Caco-2 (cell line): ENCODE measurements at regions not wholly inside any gene's neighbourhood (a gene's known extent, or its start where the extent isn't known, plus 50 kb on each side); places are given as distances from the start of the nearest gene placed in this dataset.

Experiments
- BruUV-seq: library from RNA; stranded (reverse); fragments of 400-500 nt; replicated peaks from 2 replicates; lab custom pipeline; 2021; lab: Mats Ljungman, UMichigan
- CTCF ChIA-PET: fragments of 300-600 bp; sonication (Branson Sonifier 250); formaldehyde crosslinking; loops from one replicate; lab custom pipeline; 2022; ENCODE audit warnings: antibody characterized with exemption; lab: Charles Lee
- POLR2A ChIA-PET: fragments of 300-600 bp; sonication (Branson Sonifier 250); formaldehyde crosslinking; loops from one replicate; lab custom pipeline; 2022; ENCODE audit warnings: antibody characterized with exemption; lab: Charles Lee
- DNase-seq, 2 experiments: peaks; one replicate each; pipeline versions ENCODE4 v3.0.0 to v3.0.0-alpha.2; 2020 to 2022
- H3K27me3 ChIP-seq: replicated peaks from 2 replicates; pipeline ENCODE4 v1.6.0; 2011; ENCODE audit warnings: low read length; ENCODE audit not compliant: control insufficient read depth, insufficient read depth
- H3K36me3 ChIP-seq: 2 replicates; pipeline ENCODE4 v1.5.1; 2011; ENCODE audit warnings: low read length; ENCODE audit not compliant: control insufficient read depth, insufficient read depth
- H3K4me1 ChIP-seq: fragments of 250-450 bp; sonication (Bioruptor Pico); 2 replicates; pipeline ENCODE4 v1.5.1; 2020; ENCODE audit warnings: mild to moderate bottlenecking
- H3K4me3 ChIP-seq: 2 replicates; pipeline ENCODE4 v1.5.1; 2011; ENCODE audit warnings: low read depth, mild to moderate bottlenecking, control low read depth, low read length
- H3K9me3 ChIP-seq: fragments of 250-450 bp; sonication (Bioruptor Pico); 2 replicates; pipeline ENCODE4 v1.5.1; 2020; ENCODE audit warnings: mild to moderate bottlenecking, moderate library complexity
- H3K27ac Mint-ChIP-seq: one replicate; pipeline ENCODE4 v1.8.0; 2022; ENCODE audit warnings: mixed read lengths; ENCODE audit not compliant: unreplicated experiment
- H3K27me3 Mint-ChIP-seq: one replicate; pipeline ENCODE4 v1.8.0; 2022; ENCODE audit warnings: mixed read lengths; ENCODE audit not compliant: insufficient read depth, unreplicated experiment
- H3K36me3 Mint-ChIP-seq: one replicate; pipeline ENCODE4 v1.8.0; 2022; ENCODE audit warnings: mild to moderate bottlenecking, mixed read lengths; ENCODE audit not compliant: insufficient read depth, unreplicated experiment
- H3K4me1 Mint-ChIP-seq: one replicate; pipeline ENCODE4 v1.8.0; 2022; ENCODE audit warnings: low read depth, mixed read lengths; ENCODE audit not compliant: unreplicated experiment
- H3K4me3 Mint-ChIP-seq: one replicate; pipeline ENCODE4 v1.8.0; 2022; ENCODE audit warnings: mild to moderate bottlenecking, moderate library complexity, mixed read lengths; ENCODE audit not compliant: unreplicated experiment
- H3K9me3 Mint-ChIP-seq: one replicate; pipeline ENCODE4 v1.8.0; 2022; ENCODE audit warnings: mixed read lengths; ENCODE audit not compliant: unreplicated experiment
- intact Hi-C: fragments of 100-400 bp; cut with micrococcal nuclease; formaldehyde crosslinking; loops from one replicate; pipeline ENCODE4 v1.10.0; 2022; ENCODE audit not compliant: unreplicated experiment
- TF ChIP-seq, protein P1 (sequence below), 2 experiments: fragments of 200-600 bp in 1 of 2; IDR thresholded peaks; 1 replicate in 1 of 2; 2 replicates in 1 of 2; pipeline versions ENCODE4 v1.5.1 to v1.8.0; 2011 to 2022; ENCODE audit warnings: antibody characterized with exemption in 1 of 2, control low read depth in 1 of 2, inconsistent platforms in 1 of 2, low read depth in 1 of 2, low read length in 1 of 2, mild to moderate bottlenecking in 1 of 2, moderate library complexity in 1 of 2; ENCODE audit not compliant: insufficient read depth in 1 of 2, severe bottlenecking in 1 of 2, unreplicated experiment in 1 of 2

DNA sequence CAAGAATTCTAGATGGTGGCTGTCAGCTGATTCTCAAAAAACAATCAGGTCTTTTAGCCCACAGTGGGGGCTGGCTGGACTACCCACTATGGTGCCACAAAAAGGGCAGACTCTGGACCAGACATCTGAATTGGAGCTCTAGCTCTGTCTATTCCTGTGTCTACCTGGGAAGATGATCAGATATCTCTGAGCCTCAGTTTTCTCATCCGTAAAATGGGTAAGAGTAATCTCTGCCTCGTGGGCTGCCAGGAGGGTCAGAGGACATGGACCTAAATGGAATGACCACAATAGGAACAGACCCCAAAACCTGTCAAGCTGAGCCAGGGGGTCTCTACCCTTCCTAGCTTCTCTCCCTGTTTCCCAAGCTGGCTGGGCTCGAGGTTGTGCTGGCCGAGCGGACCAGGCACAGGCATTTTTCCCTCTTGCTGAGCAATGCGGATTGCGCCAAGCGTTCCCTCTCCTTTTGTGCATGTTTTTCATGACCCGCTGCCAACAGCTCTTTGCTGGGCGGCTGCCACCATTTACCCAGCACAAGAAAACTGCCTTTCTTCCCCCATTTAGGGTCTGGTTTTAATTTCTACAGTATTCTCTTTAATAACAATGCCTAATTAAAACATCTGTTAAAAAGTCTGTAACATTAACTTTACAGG, 74.7 kb upstream of the MAFB start:
- H3K27me3 ChIP-seq = peaks cover 2% of the 10 kb centered on the region
- H3K36me3 ChIP-seq = no peaks in the 10 kb centered on the region
- Mint-ChIP-seq H3K27ac (no peak overlapping the region), H3K36me3 (no peaks in the 10 kb centered on the region), H3K4me1 (no peaks in the 10 kb centered on the region), H3K27me3 (peaks cover 27% of the 10 kb centered on the region), H3K9me3 (no peaks in the 10 kb centered on the region), H3K4me3 (no peak overlapping the region)
- H3K9me3 ChIP-seq = no peaks in the 10 kb centered on the region
- TF ChIP-seq, protein P1, sequence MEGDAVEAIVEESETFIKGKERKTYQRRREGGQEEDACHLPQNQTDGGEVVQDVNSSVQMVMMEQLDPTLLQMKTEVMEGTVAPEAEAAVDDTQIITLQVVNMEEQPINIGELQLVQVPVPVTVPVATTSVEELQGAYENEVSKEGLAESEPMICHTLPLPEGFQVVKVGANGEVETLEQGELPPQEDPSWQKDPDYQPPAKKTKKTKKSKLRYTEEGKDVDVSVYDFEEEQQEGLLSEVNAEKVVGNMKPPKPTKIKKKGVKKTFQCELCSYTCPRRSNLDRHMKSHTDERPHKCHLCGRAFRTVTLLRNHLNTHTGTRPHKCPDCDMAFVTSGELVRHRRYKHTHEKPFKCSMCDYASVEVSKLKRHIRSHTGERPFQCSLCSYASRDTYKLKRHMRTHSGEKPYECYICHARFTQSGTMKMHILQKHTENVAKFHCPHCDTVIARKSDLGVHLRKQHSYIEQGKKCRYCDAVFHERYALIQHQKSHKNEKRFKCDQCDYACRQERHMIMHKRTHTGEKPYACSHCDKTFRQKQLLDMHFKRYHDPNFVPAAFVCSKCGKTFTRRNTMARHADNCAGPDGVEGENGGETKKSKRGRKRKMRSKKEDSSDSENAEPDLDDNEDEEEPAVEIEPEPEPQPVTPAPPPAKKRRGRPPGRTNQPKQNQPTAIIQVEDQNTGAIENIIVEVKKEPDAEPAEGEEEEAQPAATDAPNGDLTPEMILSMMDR (IDR thresholded peaks at IDR 0.05; ENCODE audit: insufficient read depth in 1 of 2, low read depth in 1 of 2, low read length in 1 of 2, severe bottlenecking in 1 of 2, unreplicated experiment in 1 of 2) = no peak
- intact Hi-C loops = no loop called here
- ChIA-PET CTCF (interaction anchor here (1.2 kb wide), 1 partner anchor 22 kb away, joined by 3 read pairs; no protein-coding TSS in a partner anchor), POLR2A (no interaction called here)
- H3K4me3 ChIP-seq = no peak overlapping the region
- DNase-seq = no peak
- H3K4me1 ChIP-seq = no peaks in the 10 kb centered on the region
- BruUV-seq = no TSS peak

DNA sequence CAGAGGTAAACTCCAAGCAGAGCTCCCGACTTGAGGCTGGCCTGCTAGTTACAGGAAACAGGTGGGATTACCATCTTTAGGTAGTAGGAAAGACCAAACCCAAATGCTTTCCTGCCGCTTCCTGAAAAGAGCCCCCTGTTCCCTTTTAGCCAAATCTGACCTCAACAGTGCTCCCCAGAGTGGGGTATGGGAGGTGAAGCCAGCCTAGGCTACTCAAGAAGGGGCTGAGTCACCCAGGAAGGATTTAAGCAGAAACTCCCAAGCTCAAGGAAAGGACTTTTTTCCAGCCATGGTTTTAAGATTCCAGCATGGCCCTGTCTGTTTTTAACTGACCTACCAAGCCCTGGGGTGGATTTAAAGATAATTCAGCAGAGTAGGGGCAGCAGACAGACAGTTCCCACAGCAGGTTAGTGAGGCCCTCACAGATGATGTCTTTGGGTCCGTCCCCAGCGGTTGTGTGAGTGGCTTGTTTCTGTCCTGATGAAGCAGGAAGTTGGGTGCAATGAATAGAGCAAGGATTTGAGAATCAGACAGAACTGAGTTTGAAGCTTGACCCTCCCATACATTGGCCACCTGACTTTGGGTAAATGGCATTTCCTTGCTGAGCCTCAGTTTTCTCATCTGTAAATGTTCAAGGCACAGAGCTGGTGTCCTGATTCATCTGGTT, 76.9 kb upstream of the MAFB start:
- ChIA-PET POLR2A (no interaction called here), CTCF (interaction anchor here (1.0 kb wide), 1 partner anchor 180 kb away, joined by 3 read pairs; no protein-coding TSS in a partner anchor)
- BruUV-seq = no TSS peak
- Histone ChIP-seq H3K4me3 (no peak overlapping the region), H3K9me3 (no peaks in the 10 kb centered on the region), H3K36me3 (no peaks in the 10 kb centered on the region), H3K4me1 (no peaks in the 10 kb centered on the region), H3K27me3 (no peaks in the 10 kb centered on the region; the same call in 1 of the 2 replicates)
- intact Hi-C loops = no loop called here
- no peaks in the 10 kb centered on the region for H3K9me3 Mint-ChIP-seq
- H3K27ac Mint-ChIP-seq = no peak overlapping the region
- peak in 1 of 2 experiments; percentile 29 for DNase-seq
- TF ChIP-seq, protein P1 (IDR thresholded peaks at IDR 0.05; ENCODE audit: insufficient read depth in 1 of 2, low read depth in 1 of 2, low read length in 1 of 2, severe bottlenecking in 1 of 2, unreplicated experiment in 1 of 2) = no peak
- no peak overlapping the region for H3K4me3 Mint-ChIP-seq
- no peaks in the 10 kb centered on the region for H3K4me1 Mint-ChIP-seq
- no peaks in the 10 kb centered on the region for H3K36me3 Mint-ChIP-seq
- peaks cover 39% of the 10 kb centered on the region for H3K27me3 Mint-ChIP-seq

DNA sequence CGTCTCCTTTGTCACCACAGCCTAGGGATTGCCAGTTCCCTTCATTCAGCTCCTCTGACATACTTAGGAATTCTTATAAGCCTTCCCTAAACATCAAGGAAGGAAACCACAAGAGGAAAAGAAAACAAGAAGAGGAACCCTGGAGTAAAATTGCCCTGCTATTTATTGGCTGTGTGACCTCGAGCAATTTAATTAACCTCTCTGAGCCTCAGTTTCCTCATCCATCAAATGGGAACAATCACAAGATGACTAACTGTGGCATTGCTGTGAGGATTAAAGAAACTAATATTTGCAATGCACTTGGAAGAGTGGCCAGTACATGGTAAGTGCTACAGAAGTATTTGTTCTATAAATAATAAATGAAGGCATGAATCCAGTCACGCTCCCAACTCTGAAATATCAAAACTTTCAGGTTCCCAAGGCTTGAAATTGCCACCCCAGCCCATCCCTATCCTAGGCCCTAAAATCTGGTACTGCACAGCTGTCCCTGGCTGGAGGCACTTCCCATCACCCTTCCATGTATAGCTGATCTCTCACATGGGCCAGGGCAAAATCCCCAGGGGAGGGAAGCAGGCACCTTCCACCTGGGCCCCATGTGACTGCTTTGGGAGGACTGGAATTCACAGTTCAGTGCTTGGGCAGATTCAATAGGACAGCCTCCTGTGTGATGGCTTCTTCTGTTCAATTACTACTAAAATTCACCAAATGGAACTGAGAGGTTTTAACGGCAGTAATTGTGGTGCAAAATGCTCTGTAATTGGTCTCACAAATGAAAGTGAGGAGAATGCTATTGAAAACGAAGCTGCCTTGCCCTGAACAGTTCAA, 78.0 kb upstream of the MAFB start:
- no peaks in the 10 kb centered on the region for H3K4me1 Mint-ChIP-seq
- BruUV-seq = no TSS peak

More for the DNA sequence above, 78.0 kb upstream of the MAFB start:
- Histone ChIP-seq H3K36me3 (no peaks in the 10 kb centered on the region), H3K9me3 (no peaks in the 10 kb centered on the region), H3K4me3 (no peak overlapping the region), H3K4me1 (no peaks in the 10 kb centered on the region), H3K27me3 (no peaks in the 10 kb centered on the region; the same call in 1 of the 2 replicates)
- intact Hi-C loops = no loop called here
- no peak overlapping the region for H3K27ac Mint-ChIP-seq
- peaks cover 42% of the 10 kb centered on the region for H3K27me3 Mint-ChIP-seq
- DNase-seq = peak in 1 of 2 experiments; percentile 33
- ChIA-PET POLR2A (no interaction called here), CTCF (no interaction called here)
- H3K4me3 Mint-ChIP-seq = no peak overlapping the region
- H3K36me3 Mint-ChIP-seq = no peaks in the 10 kb centered on the region
- TF ChIP-seq, protein P1 (IDR thresholded peaks at IDR 0.05; ENCODE audit: insufficient read depth in 1 of 2, low read depth in 1 of 2, low read length in 1 of 2, severe bottlenecking in 1 of 2, unreplicated experiment in 1 of 2) = no peak
- H3K9me3 Mint-ChIP-seq = no peaks in the 10 kb centered on the region
